ENCODE measurements at regions not wholly inside any gene's neighbourhood (a gene's known extent, or its start where the extent isn't known, plus 50 kb on each side); places are given as distances from the start of the nearest gene placed in this dataset.
"Not testable (repeated sequence)": the region's sequence is repeated elsewhere in the genome, so short reads cannot be mapped to it uniquely, and the experiment has no call there.

- Histone ChIP-seq H3K4me1 (ENCODE audit: control insufficient read depth in 2 of 2, insufficient read depth in 2 of 2, low read length in 2 of 2) (peaks cover 14 to 33% of the 10 kb centered on the region in 2 donors), H3K4me3 (ENCODE audit: low read length) (no peak overlapping the region), H3K27me3 (ENCODE audit: control insufficient read depth in 2 of 2, insufficient read depth in 2 of 2, low read length in 2 of 2) (no peaks in the 10 kb centered on the region), H3K27ac (ENCODE audit: low read depth, low read length) (no peak overlapping the region), H3K36me3 (ENCODE audit: control insufficient read depth in 2 of 3, insufficient read depth in 3 of 3, low read length in 3 of 3) (no peaks in the 10 kb centered on the region), H3K9me3 (ENCODE audit: control insufficient read depth in 2 of 3, low read length in 3 of 3) (no peaks in the 10 kb centered on the region)
- H3K4me3 Mint-ChIP-seq, result peak overlapping the region in 1 of 10 donors; percentile 64
- ChIA-PET POLR2A (no interaction called here), CTCF (no interaction called here)
- DNase-seq (no peak), ATAC-seq (no peak)
- peaks cover 0 to 8% (median 4%) of the 10 kb centered on the region in 5 donors for H3K36me3 Mint-ChIP-seq
- no peak overlapping the region for H3K27ac Mint-ChIP-seq
- peaks cover 23 to 42% (median 38%) of the 10 kb centered on the region in 7 donors for H3K4me1 Mint-ChIP-seq
- intact Hi-C loops (cut with micrococcal nuclease), result loop anchor here in 1 of 2 donors (10.0 kb wide), 1 partner anchor 59 kb away; no protein-coding TSS in a partner anchor
- H3K9me3 Mint-ChIP-seq, result peaks cover 0 to 19% (median 7%) of the 10 kb centered on the region in 11 donors
- peaks cover 0 to 4% (median 0%) of the 10 kb centered on the region in 5 donors for H3K27me3 Mint-ChIP-seq
Measured at GRCh38 chr6:170143401-170144150, 147.3 kb downstream of the DLL1 start.

GRCh38 chr6:170142559-170142958 lies 148.3 kb downstream of the DLL1 start:
- H3K27me3 Mint-ChIP-seq, result no peaks in the 10 kb centered on the region
- peaks cover 4 to 25% of the 10 kb centered on the region in 2 donors for H3K4me1 ChIP-seq (ENCODE audit: control insufficient read depth in 2 of 2, insufficient read depth in 2 of 2, low read length in 2 of 2)
- DNase-seq (no peak), ATAC-seq (no peak)
- peaks cover 13 to 32% (median 29%) of the 10 kb centered on the region in 7 donors for H3K4me1 Mint-ChIP-seq
- POLR2A ChIA-PET, result no interaction called here
- no peak overlapping the region for H3K4me3 Mint-ChIP-seq
- peaks cover 0 to 8% (median 4%) of the 10 kb centered on the region in 5 donors for H3K36me3 Mint-ChIP-seq
- no peak overlapping the region for H3K4me3 ChIP-seq (ENCODE audit: low read length)
- CTCF ChIA-PET, result no interaction called here
- H3K27ac Mint-ChIP-seq, result no peak overlapping the region
- no peaks in the 10 kb centered on the region for H3K36me3 ChIP-seq (ENCODE audit: control insufficient read depth in 2 of 3, insufficient read depth in 3 of 3, low read length in 3 of 3)
- H3K9me3 Mint-ChIP-seq, result peaks cover 0 to 22% (median 9%) of the 10 kb centered on the region in 11 donors
- H3K27me3 ChIP-seq (ENCODE audit: control insufficient read depth in 2 of 2, insufficient read depth in 2 of 2, low read length in 2 of 2), result no peaks in the 10 kb centered on the region
- intact Hi-C loops (cut with micrococcal nuclease), result loop anchor here in 1 of 2 donors (10.0 kb wide), 1 partner anchor 58 kb away; no protein-coding TSS in a partner anchor
- no peak overlapping the region for H3K27ac ChIP-seq (ENCODE audit: low read depth, low read length)
- H3K9me3 ChIP-seq (ENCODE audit: control insufficient read depth in 2 of 3, low read length in 3 of 3), result no peaks in the 10 kb centered on the region

- DNase-seq; H3K27ac ChIP-seq (ENCODE audit: low read depth, low read length); POLR2A ChIA-PET; H3K4me3 ChIP-seq (ENCODE audit: low read length); H3K4me3 Mint-ChIP-seq; ATAC-seq; H3K36me3 Mint-ChIP-seq; H3K9me3 ChIP-seq (ENCODE audit: control insufficient read depth in 2 of 3, low read length in 3 of 3); H3K27me3 Mint-ChIP-seq; H3K27me3 ChIP-seq (ENCODE audit: control insufficient read depth in 2 of 2, insufficient read depth in 2 of 2, low read length in 2 of 2); H3K36me3 ChIP-seq (ENCODE audit: control insufficient read depth in 2 of 3, insufficient read depth in 3 of 3, low read length in 3 of 3); CTCF ChIA-PET; H3K27ac Mint-ChIP-seq: not testable (repeated sequence)
- H3K9me3 Mint-ChIP-seq, result peaks cover 0 to 22% (median 9%) of the 10 kb centered on the region in 11 donors
- intact Hi-C loops (cut with micrococcal nuclease), result loop anchor here in 1 of 2 donors (10.0 kb wide), 1 partner anchor 56 kb away; no protein-coding TSS in a partner anchor
- peaks cover 7 to 19% (median 16%) of the 10 kb centered on the region in 7 donors for H3K4me1 Mint-ChIP-seq
- H3K4me1 ChIP-seq (ENCODE audit: control insufficient read depth in 2 of 2, insufficient read depth in 2 of 2, low read length in 2 of 2), result peaks cover 0 to 18% of the 10 kb centered on the region in 2 donors
Measured at GRCh38 chr6:170141061-170141460, 149.8 kb downstream of the DLL1 start.

GRCh38 chr6:170140129-170140528 lies 150.7 kb downstream of the DLL1 start:
- Mint-ChIP-seq H3K36me3 (peaks cover 0 to 8% (median 4%) of the 10 kb centered on the region in 5 donors), H3K4me3 (no peak overlapping the region), H3K4me1 (peaks cover 2 to 12% (median 8%) of the 10 kb centered on the region in 7 donors), H3K9me3 (peaks cover 0 to 17% (median 9%) of the 10 kb centered on the region in 11 donors), H3K27me3 (no peaks in the 10 kb centered on the region), H3K27ac (no peak overlapping the region)
- POLR2A ChIA-PET, result no interaction called here
- Histone ChIP-seq H3K4me1 (ENCODE audit: control insufficient read depth in 2 of 2, insufficient read depth in 2 of 2, low read length in 2 of 2) (peaks cover 0 to 11% of the 10 kb centered on the region in 2 donors), H3K4me3 (ENCODE audit: low read length) (no peak overlapping the region), H3K9me3 (ENCODE audit: control insufficient read depth in 2 of 3, low read length in 3 of 3) (no peaks in the 10 kb centered on the region), H3K27me3 (ENCODE audit: control insufficient read depth in 2 of 2, insufficient read depth in 2 of 2, low read length in 2 of 2) (no peaks in the 10 kb centered on the region), H3K36me3 (ENCODE audit: control insufficient read depth in 2 of 3, insufficient read depth in 3 of 3, low read length in 3 of 3) (no peaks in the 10 kb centered on the region), H3K27ac (ENCODE audit: low read depth, low read length) (no peak overlapping the region)
- CTCF ChIA-PET, result no interaction called here
- no peak for DNase-seq
- ATAC-seq, result no peak
- intact Hi-C loops (cut with micrococcal nuclease), result loop anchor here in 1 of 2 donors (10.0 kb wide), 1 partner anchor 55 kb away; no protein-coding TSS in a partner anchor

GRCh38 chr6:170139531-170139930 lies 151.3 kb downstream of the DLL1 start:
- Histone ChIP-seq H3K4me3 (ENCODE audit: low read length) (no peak overlapping the region), H3K36me3 (ENCODE audit: control insufficient read depth in 2 of 3, insufficient read depth in 3 of 3, low read length in 3 of 3) (no peaks in the 10 kb centered on the region), H3K9me3 (ENCODE audit: control insufficient read depth in 2 of 3, low read length in 3 of 3) (no peaks in the 10 kb centered on the region), H3K27me3 (ENCODE audit: control insufficient read depth in 2 of 2, insufficient read depth in 2 of 2, low read length in 2 of 2) (no peaks in the 10 kb centered on the region), H3K27ac (ENCODE audit: low read depth, low read length) (no peak overlapping the region), H3K4me1 (ENCODE audit: control insufficient read depth in 2 of 2, insufficient read depth in 2 of 2, low read length in 2 of 2) (peaks cover 0 to 6% of the 10 kb centered on the region in 2 donors)
- intact Hi-C loops (cut with micrococcal nuclease), result no loop called here
- ChIA-PET POLR2A (no interaction called here), CTCF (no interaction called here)
- H3K9me3 Mint-ChIP-seq, result peaks cover 0 to 13% (median 5%) of the 10 kb centered on the region in 11 donors
- no peak overlapping the region for H3K4me3 Mint-ChIP-seq
- ATAC-seq (no peak), DNase-seq (no peak)
- H3K27ac Mint-ChIP-seq, result no peak overlapping the region
- H3K36me3 Mint-ChIP-seq, result peaks cover 0 to 4% (median 2%) of the 10 kb centered on the region in 5 donors
- no peaks in the 10 kb centered on the region for H3K27me3 Mint-ChIP-seq
- peaks cover 0 to 6% (median 2%) of the 10 kb centered on the region in 7 donors for H3K4me1 Mint-ChIP-seq

- H3K27ac ChIP-seq (ENCODE audit: low read depth, low read length); H3K9me3 ChIP-seq (ENCODE audit: control insufficient read depth in 2 of 3, low read length in 3 of 3); H3K4me1 ChIP-seq (ENCODE audit: control insufficient read depth in 2 of 2, insufficient read depth in 2 of 2, low read length in 2 of 2); H3K27ac Mint-ChIP-seq; ATAC-seq; H3K27me3 ChIP-seq (ENCODE audit: control insufficient read depth in 2 of 2, insufficient read depth in 2 of 2, low read length in 2 of 2); H3K4me3 ChIP-seq (ENCODE audit: low read length); intact Hi-C loops (cut with micrococcal nuclease); H3K27me3 Mint-ChIP-seq; H3K4me3 Mint-ChIP-seq; H3K36me3 ChIP-seq (ENCODE audit: control insufficient read depth in 2 of 3, insufficient read depth in 3 of 3, low read length in 3 of 3); CTCF ChIA-PET; POLR2A ChIA-PET; DNase-seq; H3K36me3 Mint-ChIP-seq; H3K4me1 Mint-ChIP-seq: not testable (repeated sequence)
- peaks cover 0 to 10% (median 4%) of the 10 kb centered on the region in 11 donors for H3K9me3 Mint-ChIP-seq
Measured at GRCh38 chr6:170139046-170139445, 151.8 kb downstream of the DLL1 start.

Measured in naive thymus-derived CD4-positive, alpha-beta T cell (primary cell).